Memory B cell (primary cell): ENCODE measurements at regions not wholly inside any gene's neighbourhood (a gene's known extent, or its start where the extent isn't known, plus 50 kb on each side); places are given as distances from the start of the nearest gene placed in this dataset.

ENCODE experiments used
- ATAC-seq: fragments of 150-1000 bp; cut with Tn5 transposase; 2 replicates; pipeline ENCODE4 v1.10.0; 2021; ENCODE audit warnings: low read depth, mild to moderate bottlenecking, moderate library complexity
- DNase-seq, 2 donors: peaks; one replicate each; pipeline ENCODE4 v3.0.0; 2022; ENCODE audit warnings: low spot score in 2 of 2
- H3K27ac Mint-ChIP-seq: one replicate; pipeline ENCODE4 v1.8.0; 2022; ENCODE audit warnings: mild to moderate bottlenecking, moderate library complexity, mixed read lengths
- H3K27me3 Mint-ChIP-seq: one replicate; pipeline ENCODE4 v1.8.0; 2022; ENCODE audit warnings: mixed read lengths
- H3K36me3 Mint-ChIP-seq: one replicate; pipeline ENCODE4 v1.8.0; 2022; ENCODE audit warnings: mild to moderate bottlenecking, mixed read lengths
- H3K4me1 Mint-ChIP-seq: one replicate; pipeline ENCODE4 v1.8.0; 2022; ENCODE audit warnings: mixed read lengths
- H3K4me3 Mint-ChIP-seq: one replicate; pipeline ENCODE4 v1.8.0; 2022; ENCODE audit warnings: mild to moderate bottlenecking, moderate library complexity, mixed read lengths
- H3K9me3 Mint-ChIP-seq: one replicate; pipeline ENCODE4 v1.8.0; 2022; ENCODE audit warnings: mixed read lengths

DNA sequence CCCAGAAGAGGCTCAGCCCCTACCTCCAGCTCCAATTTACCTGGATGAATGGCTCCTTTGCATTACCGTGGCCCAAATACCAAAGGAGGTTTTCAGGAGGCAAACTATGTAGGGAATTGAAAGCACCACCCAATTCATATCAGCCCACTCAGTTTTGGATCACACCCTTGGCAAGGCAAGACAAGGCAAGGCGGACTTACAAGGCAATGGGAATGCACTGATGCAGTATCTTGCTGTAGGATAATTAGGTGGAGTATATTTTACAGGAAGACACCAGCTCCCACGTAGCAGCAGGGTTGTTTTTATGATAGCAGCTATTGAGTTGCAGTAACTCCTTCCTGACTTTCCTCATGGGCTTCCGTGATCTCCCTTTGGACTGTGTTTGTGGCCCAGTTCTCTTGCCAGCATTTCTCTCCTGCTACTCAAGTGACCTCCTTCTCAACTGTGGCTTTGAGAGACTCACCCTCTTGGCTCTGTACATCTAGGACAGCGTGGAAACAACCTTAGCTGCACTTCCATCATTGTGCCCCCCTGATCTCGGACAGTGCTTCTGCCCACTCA, 935.9 kb downstream of the EFNB2 start:
- Mint-ChIP-seq H3K36me3 (no peaks in the 10 kb centered on the region), H3K9me3 (peaks cover 9% of the 10 kb centered on the region), H3K27me3 (no peaks in the 10 kb centered on the region), H3K27ac (no peak overlapping the region), H3K4me3 (no peak overlapping the region), H3K4me1 (no peaks in the 10 kb centered on the region)
- no peak for ATAC-seq
- DNase-seq: no peak

DNA sequence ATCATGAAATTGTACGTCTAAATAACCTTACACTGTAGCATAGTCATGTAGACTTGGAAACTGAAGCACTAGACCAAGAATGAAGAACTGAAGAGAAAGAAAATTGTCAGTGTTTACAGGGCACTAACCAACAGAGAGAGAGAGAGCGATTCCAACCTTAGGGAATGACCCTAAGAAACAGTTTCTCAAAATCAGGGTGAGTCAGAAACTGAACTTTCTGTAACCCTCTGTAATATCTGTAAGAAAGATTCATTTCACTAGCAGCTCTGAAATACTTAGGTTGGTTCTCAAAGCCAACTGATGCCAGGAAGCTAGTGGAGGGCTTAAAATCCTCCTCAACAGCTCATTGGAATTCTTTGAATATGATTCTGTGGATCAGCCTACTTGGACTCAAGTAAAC, 936.9 kb downstream of the EFNB2 start:
- Mint-ChIP-seq H3K36me3 (no peaks in the 10 kb centered on the region), H3K27me3 (no peaks in the 10 kb centered on the region), H3K4me1 (no peaks in the 10 kb centered on the region), H3K9me3 (peaks cover 9% of the 10 kb centered on the region), H3K4me3 (no peak overlapping the region), H3K27ac (no peak overlapping the region)
- DNase-seq: no peak
- ATAC-seq: no peak

DNA sequence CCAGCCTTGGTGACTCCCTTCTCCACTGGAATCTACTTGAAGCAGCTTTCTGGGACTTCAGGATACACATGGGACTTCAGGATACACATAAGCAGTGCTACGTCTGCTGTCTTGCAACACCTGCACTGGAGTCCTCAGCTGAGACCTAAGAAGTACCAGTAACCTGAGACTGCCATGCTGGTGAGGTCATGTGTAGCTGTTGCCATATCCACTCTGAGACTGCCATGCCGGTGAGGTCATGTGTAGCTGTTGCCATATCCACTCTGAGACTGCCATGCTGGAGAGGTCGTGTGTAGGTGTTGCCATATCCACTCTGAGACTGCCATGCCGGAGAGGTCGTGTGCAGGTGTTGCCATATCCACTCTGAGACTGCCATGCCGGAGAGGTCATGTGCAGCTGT, 937.9 kb downstream of the EFNB2 start:
- no peak overlapping the region for H3K4me3 Mint-ChIP-seq
- ATAC-seq (no peak), DNase-seq (no peak)
- H3K4me1 Mint-ChIP-seq: no peaks in the 10 kb centered on the region
- no peak overlapping the region for H3K27ac Mint-ChIP-seq
- H3K36me3 Mint-ChIP-seq: no peaks in the 10 kb centered on the region
- H3K9me3 Mint-ChIP-seq: peaks cover 7% of the 10 kb centered on the region
- H3K27me3 Mint-ChIP-seq: no peaks in the 10 kb centered on the region

DNA sequence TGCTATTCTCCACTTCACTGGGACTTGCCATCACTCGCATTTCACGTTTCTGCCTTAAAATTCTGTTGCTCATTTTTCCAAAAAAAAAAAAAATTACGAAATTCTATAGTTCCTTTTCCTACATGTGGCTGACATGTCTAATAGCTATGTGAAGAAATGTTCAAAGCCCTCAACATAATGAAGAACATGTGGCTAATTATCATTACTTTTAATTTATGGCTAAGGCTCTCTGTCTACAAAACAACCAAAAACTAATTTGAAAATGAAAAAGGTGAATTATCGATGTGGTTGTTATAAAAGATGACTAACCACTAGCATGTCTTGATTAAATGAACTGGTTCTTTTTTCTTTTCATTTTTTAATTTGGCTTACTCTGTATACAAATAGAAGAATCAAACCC, 940.0 kb downstream of the EFNB2 start:
- Mint-ChIP-seq H3K9me3 (peaks cover 6% of the 10 kb centered on the region), H3K4me3 (no peak overlapping the region), H3K27me3 (no peaks in the 10 kb centered on the region), H3K36me3 (no peaks in the 10 kb centered on the region), H3K4me1 (no peaks in the 10 kb centered on the region), H3K27ac (no peak overlapping the region)
- DNase-seq (no peak), ATAC-seq (no peak)

DNA sequence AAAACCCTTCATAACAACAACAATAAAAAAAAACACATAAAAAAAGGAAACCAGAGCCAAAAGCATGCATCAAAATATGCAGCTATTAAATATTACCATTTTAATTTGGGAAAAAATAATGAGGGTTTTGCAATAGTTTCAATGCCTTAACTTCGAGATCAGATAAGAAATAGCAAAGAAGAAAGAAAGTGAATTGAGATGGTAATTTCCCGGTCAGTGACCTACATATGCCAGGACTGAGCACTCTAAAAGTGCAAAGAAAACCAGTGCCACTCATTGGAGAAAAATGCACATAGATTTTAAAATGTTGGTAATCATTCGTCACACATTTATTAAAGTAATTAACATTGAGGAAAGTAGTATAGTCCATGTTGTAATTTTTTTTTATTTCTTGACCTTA, 944.2 kb downstream of the EFNB2 start:
- H3K27ac Mint-ChIP-seq: no peak overlapping the region

DNA sequence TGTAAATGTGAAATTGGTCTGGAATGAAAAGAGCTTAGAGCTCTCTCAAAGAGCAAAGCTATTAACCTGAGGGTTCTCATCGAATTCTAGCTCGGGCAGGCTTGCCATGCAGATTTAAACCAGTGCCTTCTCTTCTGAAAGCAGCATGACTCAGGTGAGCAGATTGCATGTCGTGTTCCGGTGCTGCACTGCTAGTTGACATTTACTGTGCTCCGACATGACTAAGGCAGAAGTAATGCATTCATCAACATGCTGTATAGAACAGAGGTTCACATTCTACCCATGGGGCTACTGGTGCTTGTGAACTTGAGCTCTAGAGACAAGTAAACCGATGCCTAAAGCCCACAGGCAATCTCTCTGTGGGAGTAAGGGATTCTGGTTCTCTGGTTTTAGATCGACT, 947.7 kb downstream of the EFNB2 start:
- Mint-ChIP-seq H3K27me3 (no peaks in the 10 kb centered on the region), H3K4me1 (no peaks in the 10 kb centered on the region), H3K36me3 (no peaks in the 10 kb centered on the region), H3K9me3 (peaks cover 2% of the 10 kb centered on the region), H3K27ac (no peak overlapping the region), H3K4me3 (no peak overlapping the region)
- ATAC-seq: no peak
- no peak for DNase-seq

More for the DNA sequence above, 944.2 kb downstream of the EFNB2 start:
- H3K9me3 Mint-ChIP-seq: peaks cover 2% of the 10 kb centered on the region
- DNase-seq: no peak
- no peak overlapping the region for H3K4me3 Mint-ChIP-seq
- no peak for ATAC-seq
- H3K4me1 Mint-ChIP-seq: no peaks in the 10 kb centered on the region
- no peaks in the 10 kb centered on the region for H3K36me3 Mint-ChIP-seq
- H3K27me3 Mint-ChIP-seq: no peaks in the 10 kb centered on the region

DNA sequence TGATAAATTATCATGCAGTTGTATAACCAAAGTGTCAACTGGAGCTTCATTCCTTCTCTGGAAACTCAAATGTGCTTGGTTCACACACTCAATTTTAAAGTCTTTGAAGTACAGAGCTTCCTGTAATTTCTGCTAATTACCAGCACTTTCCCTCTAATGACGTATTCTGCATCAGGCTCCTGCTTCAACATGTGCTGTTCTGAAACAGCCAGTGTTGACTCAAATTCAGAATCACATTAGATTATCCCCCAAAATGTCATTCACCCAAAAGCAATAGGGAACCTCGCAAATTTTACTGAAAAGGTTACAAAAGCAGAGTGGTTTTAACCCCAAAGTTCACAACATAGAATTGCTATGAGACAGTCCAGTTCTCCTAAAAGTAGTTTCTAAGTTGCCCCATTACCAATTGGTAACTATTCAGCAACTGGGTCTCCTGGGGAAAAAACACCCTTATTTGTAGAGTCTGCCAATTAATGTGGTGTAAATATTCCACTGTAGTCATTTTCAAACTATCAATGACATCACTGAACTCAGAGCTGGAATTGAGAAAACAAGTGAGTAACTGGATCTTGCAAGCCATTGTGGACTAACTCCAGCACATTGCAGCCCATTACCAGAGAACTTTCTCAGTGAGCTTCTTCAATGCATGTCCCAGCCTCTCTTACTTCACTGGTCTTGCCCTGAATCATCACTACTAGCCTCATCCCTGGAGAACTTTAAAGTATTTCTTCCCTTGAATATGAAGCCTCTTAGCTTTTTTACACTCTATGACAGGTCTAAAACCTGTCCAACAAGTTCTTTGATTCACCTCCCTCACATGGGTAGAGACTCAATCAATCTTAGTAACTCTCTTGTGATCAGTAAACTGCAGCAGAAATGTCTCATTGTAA, 955.4 kb downstream of the EFNB2 start:
- H3K36me3 Mint-ChIP-seq: no peaks in the 10 kb centered on the region
- H3K9me3 Mint-ChIP-seq: peaks cover 6% of the 10 kb centered on the region
- H3K4me1 Mint-ChIP-seq: no peaks in the 10 kb centered on the region
- H3K27me3 Mint-ChIP-seq: no peaks in the 10 kb centered on the region
- no peak overlapping the region for H3K4me3 Mint-ChIP-seq
- ATAC-seq (no peak), DNase-seq (no peak)
- H3K27ac Mint-ChIP-seq: no peak overlapping the region

DNA sequence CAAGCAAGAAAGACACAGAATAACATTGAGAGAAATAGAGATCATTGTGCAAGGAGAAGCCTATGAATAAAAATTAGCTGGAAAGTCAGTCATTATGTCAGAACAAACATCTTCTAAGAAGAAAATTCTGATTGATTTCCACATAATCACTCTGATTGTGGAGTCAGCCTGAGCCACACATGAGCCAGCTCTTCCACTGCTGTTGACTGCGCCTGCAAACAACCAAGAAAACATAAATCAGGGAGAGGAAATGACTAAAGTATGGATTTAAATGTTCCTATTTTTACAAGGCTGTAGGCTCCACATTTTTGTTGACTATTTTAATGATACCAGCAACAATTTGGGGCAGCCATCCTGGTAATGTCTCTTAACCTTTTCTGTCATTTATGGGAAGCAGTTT, 962.3 kb downstream of the EFNB2 start:
- Mint-ChIP-seq H3K27ac (no peak overlapping the region), H3K4me3 (no peak overlapping the region), H3K36me3 (no peaks in the 10 kb centered on the region), H3K27me3 (no peaks in the 10 kb centered on the region), H3K9me3 (peaks cover 3% of the 10 kb centered on the region), H3K4me1 (no peaks in the 10 kb centered on the region)
- ATAC-seq (no peak), DNase-seq (no peak)

DNA sequence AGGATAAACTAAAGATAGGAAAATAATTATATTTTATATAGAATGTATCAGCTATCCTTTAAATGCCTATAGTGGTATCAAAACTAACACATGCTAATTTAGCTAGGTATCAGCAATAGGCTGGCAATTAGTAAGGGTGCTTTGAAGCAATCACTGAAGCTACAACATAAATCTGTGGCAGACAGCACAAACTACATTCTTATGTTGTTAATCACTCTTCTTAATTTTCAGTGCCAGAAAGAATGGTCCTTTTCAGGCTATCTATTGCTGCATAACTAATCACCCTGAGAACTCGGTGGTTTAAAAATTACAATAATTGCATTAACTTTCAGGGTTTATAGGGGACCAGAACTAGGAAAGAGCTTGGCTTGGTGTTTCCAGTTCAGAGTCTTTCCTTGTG, 963.1 kb downstream of the EFNB2 start:
- Mint-ChIP-seq H3K4me3 (no peak overlapping the region), H3K36me3 (no peaks in the 10 kb centered on the region), H3K27ac (no peak overlapping the region), H3K9me3 (peaks cover 3% of the 10 kb centered on the region), H3K27me3 (no peaks in the 10 kb centered on the region), H3K4me1 (no peaks in the 10 kb centered on the region)
- DNase-seq: no peak
- no peak for ATAC-seq

DNA sequence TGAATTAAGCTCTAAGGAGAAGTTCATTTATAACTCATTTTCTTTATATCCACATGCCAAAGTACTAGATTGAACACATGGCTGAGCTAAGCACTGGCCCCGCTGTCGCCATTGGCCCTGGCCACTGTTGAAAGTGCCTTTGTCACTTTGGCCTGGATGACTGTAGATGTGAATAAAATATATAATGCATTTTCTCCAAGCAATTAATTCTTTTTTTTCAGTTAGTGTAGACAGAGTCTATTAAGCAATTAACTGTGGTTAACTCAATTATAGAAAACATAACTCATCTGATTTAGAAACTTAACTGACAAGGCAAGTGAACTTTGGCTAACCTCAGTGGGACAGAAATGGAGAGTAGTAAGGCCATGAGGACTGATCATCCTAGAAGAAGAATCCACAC, 965.6 kb downstream of the EFNB2 start:
- no peak for DNase-seq
- Mint-ChIP-seq H3K27ac (no peak overlapping the region), H3K9me3 (peaks cover 5% of the 10 kb centered on the region), H3K36me3 (no peaks in the 10 kb centered on the region), H3K4me1 (no peaks in the 10 kb centered on the region), H3K4me3 (no peak overlapping the region), H3K27me3 (no peaks in the 10 kb centered on the region)
- no peak for ATAC-seq

DNA sequence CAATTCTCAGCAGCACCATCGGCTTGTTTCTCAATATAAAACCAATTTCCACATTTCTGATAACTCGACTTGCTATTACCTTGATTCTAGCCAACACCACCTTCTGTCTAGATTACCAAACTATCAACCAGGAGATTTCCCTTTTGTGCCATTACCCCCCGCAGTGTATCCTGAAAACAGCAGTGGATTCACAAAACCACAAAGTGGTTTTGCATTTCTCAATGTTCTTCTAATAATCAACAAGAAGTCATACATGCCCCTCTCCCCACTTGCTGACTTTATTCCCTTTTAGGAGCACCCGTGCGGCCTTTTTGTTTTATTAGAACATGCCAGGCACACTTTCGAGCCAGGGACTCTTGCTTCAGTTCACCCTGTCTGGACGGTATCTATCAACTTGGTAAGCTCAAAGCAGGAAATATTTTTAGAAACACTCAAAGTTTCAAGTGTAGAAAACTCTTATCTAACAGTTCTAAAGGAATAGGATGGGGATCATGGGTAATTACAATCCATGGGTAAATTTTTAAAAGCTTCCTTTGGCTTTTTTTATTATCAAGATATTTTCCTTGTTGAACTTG, 967.4 kb downstream of the EFNB2 start:
- peaks cover 4% of the 10 kb centered on the region for H3K9me3 Mint-ChIP-seq
- no peak overlapping the region for H3K27ac Mint-ChIP-seq
- H3K4me3 Mint-ChIP-seq: no peak overlapping the region
- ATAC-seq (no peak), DNase-seq (no peak)
- H3K36me3 Mint-ChIP-seq: no peaks in the 10 kb centered on the region
- no peaks in the 10 kb centered on the region for H3K27me3 Mint-ChIP-seq
- no peaks in the 10 kb centered on the region for H3K4me1 Mint-ChIP-seq

DNA sequence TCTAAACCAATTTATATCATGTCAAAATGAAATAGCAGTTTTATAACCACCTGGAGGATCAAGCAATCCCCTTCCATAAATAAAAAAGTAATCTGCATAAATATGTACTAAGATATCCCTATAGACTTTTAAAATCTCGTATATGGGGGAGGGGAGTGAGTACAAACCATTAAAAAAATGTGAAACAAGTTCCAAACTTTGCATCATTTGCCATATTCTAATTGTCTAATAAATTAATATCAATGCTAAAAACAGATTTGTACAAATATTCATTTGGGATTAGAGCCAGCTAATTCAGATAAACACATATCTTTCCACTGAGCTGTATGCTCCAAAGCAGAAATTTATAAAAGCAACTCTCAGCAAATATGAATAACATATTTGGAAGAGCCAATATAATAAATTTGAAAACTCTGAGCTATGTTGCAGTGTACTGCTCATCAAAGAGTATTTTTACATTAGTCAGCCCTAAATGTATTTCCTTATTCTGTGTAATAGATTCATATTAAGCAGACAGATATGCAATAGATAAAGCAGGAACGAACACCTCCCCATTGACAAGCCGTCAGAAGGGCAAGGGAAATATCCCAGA, 970.2 kb downstream of the EFNB2 start:
- H3K36me3 Mint-ChIP-seq: no peaks in the 10 kb centered on the region
- no peak overlapping the region for H3K4me3 Mint-ChIP-seq
- ATAC-seq (no peak), DNase-seq (no peak)
- H3K27me3 Mint-ChIP-seq: no peaks in the 10 kb centered on the region
- no peaks in the 10 kb centered on the region for H3K4me1 Mint-ChIP-seq
- peaks cover 4% of the 10 kb centered on the region for H3K9me3 Mint-ChIP-seq
- H3K27ac Mint-ChIP-seq: no peak overlapping the region

DNA sequence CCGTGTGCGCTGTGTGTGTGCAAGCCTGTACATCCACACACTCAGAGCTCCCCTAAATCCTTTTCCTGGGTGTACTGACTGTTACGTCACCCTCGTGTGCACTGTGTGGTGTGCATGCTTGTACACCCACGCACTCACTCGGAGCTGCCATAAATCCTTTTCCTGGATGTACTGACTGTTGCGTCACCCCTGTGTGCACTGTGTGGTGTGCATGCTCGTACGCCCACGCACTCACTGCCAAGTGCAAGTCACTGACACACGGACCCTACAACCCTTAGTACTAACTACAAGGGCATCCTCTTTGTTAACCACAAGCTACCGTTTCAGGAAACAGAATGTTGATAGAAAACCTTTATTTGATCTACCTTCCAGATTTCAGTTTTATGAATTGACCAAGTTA, 983.4 kb downstream of the EFNB2 start:
- Mint-ChIP-seq H3K9me3 (no peaks in the 10 kb centered on the region), H3K27ac (no peak overlapping the region), H3K27me3 (no peaks in the 10 kb centered on the region), H3K4me3 (no peak overlapping the region), H3K36me3 (no peaks in the 10 kb centered on the region), H3K4me1 (no peaks in the 10 kb centered on the region)
- ATAC-seq (no peak), DNase-seq (no peak)

DNA sequence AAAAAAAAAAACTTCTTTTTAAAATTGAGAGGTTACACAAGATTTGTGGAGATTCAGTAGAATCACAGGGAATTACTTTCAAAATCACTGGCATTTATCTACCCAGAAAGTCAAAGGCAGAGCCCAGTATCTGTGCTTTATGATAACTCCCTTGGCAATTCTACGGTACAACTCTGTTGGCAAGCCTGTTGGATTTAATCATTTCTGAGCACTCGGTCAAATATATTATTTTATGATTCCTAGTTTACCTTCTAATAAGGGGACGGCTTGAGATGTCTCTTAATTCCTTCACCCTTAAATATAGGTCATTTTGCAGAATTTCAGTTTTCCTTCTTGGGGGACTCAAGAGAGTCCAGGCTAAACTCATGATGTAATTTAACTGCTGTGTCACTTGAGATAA, 987.6 kb downstream of the EFNB2 start:
- Mint-ChIP-seq H3K27ac (no peak overlapping the region), H3K27me3 (no peaks in the 10 kb centered on the region)

More for the DNA sequence above, 987.6 kb downstream of the EFNB2 start:
- ATAC-seq: no peak
- no peaks in the 10 kb centered on the region for H3K36me3 Mint-ChIP-seq
- H3K4me1 Mint-ChIP-seq: no peaks in the 10 kb centered on the region
- no peaks in the 10 kb centered on the region for H3K9me3 Mint-ChIP-seq
- no peak overlapping the region for H3K4me3 Mint-ChIP-seq
- no peak for DNase-seq
